OCI-LY7 (cell line): ENCODE measurements at regions not wholly inside any gene's neighbourhood (a gene's known extent, or its start where the extent isn't known, plus 50 kb on each side); places are given as distances from the start of the nearest gene placed in this dataset.

Experiments used
- CTCF ChIP-seq: fragments of 200-600 bp; sonication (generic); conservative IDR thresholded peaks from 2 replicates; pipeline ENCODE4 v1.5.1; 2014; ENCODE audit warnings: mild to moderate bottlenecking, antibody characterized with exemption, low read length, moderate library complexity, mixed read lengths
- EZH2phosphoT487 ChIP-seq: fragments of 200-600 bp; sonication (generic); IDR thresholded peaks from 2 replicates; pipeline ENCODE4 v1.6.1; 2018; ENCODE audit warnings: low read depth, borderline replicate concordance, mild to moderate bottlenecking, mixed run types, antibody characterized with exemption, low read length, moderate library complexity, mixed read lengths

GRCh38 chr17:72399608-72400487, 279.0 kb downstream of the SOX9 start:
- TF ChIP-seq CTCF = no peak
- no peak for TF ChIP-seq EZH2phosphoT487
